Liver (tissue), 3 donors: ENCODE measurements at regions not wholly inside any gene's neighbourhood (a gene's known extent, or its start where the extent isn't known, plus 50 kb on each side); places are given as distances from the start of the nearest gene placed in this dataset.

Experiments used
- EGR1 ChIP-seq, 2 donors: IDR thresholded peaks; 2 replicates each; pipeline ENCODE4 v1.6.1; 2016 to 2018; ENCODE audit warnings: antibody characterized with exemption in 2 of 2, low read depth in 2 of 2
- GABPA ChIP-seq, 2 donors: IDR thresholded peaks in 1 of 2; conservative IDR thresholded peaks in 1 of 2; 2 replicates each; pipeline ENCODE4 v1.6.1; 2016; ENCODE audit warnings: antibody characterized with exemption in 2 of 2, mild to moderate bottlenecking in 1 of 2, moderate library complexity in 1 of 2
- HNF4A ChIP-seq, 2 donors: conservative IDR thresholded peaks; 2 replicates each; pipeline ENCODE4 v1.6.1; 2016; ENCODE audit warnings: antibody characterized with exemption in 2 of 2, mild to moderate bottlenecking in 2 of 2
- RAD21 ChIP-seq, 2 donors: IDR thresholded peaks; 2 replicates each; pipeline ENCODE4 v1.6.1; 2016; ENCODE audit warnings: antibody characterized with exemption in 2 of 2, mild to moderate bottlenecking in 2 of 2
- RXRA ChIP-seq, 2 donors: IDR thresholded peaks; 2 replicates each; pipeline ENCODE4 v1.6.1; 2017 to 2018; ENCODE audit warnings: antibody characterized with exemption in 2 of 2, mild to moderate bottlenecking in 1 of 2
- SP1 ChIP-seq: IDR thresholded peaks from 2 replicates; pipeline ENCODE4 v1.6.1; 2018; ENCODE audit warnings: antibody characterized with exemption, mild to moderate bottlenecking
- YY1 ChIP-seq: IDR thresholded peaks from 2 replicates; pipeline ENCODE4 v1.6.1; 2016; ENCODE audit warnings: antibody characterized with exemption, mild to moderate bottlenecking
- TF ChIP-seq, protein P1 (sequence below): fragments of 150-350 bp; IDR thresholded peaks from 2 replicates; pipeline ENCODE4 v1.5.1; 2017; ENCODE audit warnings: improper control_type of control experiment, low read depth, low read length; ENCODE audit not compliant: missing input control
- TF ChIP-seq, protein P2 (sequence below): IDR thresholded peaks from 2 replicates; pipeline ENCODE4 v1.6.1; 2016; ENCODE audit warnings: antibody characterized with exemption
- TF ChIP-seq, protein P3 (sequence below): IDR thresholded peaks from 2 replicates; pipeline ENCODE4 v1.6.1; 2016; ENCODE audit warnings: antibody characterized with exemption, mild to moderate bottlenecking
- TF ChIP-seq, protein P4 (sequence below): IDR thresholded peaks from 2 replicates; pipeline ENCODE4 v1.6.1; 2016; ENCODE audit warnings: antibody characterized with exemption
- TF ChIP-seq, protein P5 (sequence below): IDR thresholded peaks from 2 replicates; pipeline ENCODE4 v1.6.1; 2016; ENCODE audit warnings: antibody characterized with exemption
- donor health status: healthy.
- donor health status: healthy.

DNA sequence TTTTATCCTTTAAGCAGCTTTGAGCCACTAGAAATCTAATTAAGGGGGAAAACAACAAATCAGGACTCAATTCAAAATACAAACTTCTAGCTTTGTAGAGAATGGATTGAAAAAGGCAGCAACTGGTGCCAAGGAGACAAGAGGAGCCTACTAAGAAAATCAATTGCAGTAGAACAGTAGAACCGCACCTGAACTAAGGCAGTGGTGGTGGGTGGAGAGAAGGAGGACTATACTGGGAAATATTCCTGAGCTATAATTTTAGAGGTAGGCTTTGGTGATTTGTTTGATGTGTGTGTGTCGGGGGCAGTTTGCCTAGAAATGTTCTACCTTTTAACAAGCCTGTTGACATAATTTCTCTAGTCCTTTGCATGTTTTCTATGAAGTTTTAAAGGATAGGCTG is 270.9 kb upstream of the SYT10 start:
- TF ChIP-seq, protein P1, sequence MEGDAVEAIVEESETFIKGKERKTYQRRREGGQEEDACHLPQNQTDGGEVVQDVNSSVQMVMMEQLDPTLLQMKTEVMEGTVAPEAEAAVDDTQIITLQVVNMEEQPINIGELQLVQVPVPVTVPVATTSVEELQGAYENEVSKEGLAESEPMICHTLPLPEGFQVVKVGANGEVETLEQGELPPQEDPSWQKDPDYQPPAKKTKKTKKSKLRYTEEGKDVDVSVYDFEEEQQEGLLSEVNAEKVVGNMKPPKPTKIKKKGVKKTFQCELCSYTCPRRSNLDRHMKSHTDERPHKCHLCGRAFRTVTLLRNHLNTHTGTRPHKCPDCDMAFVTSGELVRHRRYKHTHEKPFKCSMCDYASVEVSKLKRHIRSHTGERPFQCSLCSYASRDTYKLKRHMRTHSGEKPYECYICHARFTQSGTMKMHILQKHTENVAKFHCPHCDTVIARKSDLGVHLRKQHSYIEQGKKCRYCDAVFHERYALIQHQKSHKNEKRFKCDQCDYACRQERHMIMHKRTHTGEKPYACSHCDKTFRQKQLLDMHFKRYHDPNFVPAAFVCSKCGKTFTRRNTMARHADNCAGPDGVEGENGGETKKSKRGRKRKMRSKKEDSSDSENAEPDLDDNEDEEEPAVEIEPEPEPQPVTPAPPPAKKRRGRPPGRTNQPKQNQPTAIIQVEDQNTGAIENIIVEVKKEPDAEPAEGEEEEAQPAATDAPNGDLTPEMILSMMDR = no peak
- TF ChIP-seq, protein P2, sequence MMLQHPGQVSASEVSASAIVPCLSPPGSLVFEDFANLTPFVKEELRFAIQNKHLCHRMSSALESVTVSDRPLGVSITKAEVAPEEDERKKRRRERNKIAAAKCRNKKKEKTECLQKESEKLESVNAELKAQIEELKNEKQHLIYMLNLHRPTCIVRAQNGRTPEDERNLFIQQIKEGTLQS = no peak
- TF ChIP-seq, protein P3, sequence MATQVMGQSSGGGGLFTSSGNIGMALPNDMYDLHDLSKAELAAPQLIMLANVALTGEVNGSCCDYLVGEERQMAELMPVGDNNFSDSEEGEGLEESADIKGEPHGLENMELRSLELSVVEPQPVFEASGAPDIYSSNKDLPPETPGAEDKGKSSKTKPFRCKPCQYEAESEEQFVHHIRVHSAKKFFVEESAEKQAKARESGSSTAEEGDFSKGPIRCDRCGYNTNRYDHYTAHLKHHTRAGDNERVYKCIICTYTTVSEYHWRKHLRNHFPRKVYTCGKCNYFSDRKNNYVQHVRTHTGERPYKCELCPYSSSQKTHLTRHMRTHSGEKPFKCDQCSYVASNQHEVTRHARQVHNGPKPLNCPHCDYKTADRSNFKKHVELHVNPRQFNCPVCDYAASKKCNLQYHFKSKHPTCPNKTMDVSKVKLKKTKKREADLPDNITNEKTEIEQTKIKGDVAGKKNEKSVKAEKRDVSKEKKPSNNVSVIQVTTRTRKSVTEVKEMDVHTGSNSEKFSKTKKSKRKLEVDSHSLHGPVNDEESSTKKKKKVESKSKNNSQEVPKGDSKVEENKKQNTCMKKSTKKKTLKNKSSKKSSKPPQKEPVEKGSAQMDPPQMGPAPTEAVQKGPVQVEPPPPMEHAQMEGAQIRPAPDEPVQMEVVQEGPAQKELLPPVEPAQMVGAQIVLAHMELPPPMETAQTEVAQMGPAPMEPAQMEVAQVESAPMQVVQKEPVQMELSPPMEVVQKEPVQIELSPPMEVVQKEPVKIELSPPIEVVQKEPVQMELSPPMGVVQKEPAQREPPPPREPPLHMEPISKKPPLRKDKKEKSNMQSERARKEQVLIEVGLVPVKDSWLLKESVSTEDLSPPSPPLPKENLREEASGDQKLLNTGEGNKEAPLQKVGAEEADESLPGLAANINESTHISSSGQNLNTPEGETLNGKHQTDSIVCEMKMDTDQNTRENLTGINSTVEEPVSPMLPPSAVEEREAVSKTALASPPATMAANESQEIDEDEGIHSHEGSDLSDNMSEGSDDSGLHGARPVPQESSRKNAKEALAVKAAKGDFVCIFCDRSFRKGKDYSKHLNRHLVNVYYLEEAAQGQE = no peak
- TF ChIP-seq, protein P4, sequence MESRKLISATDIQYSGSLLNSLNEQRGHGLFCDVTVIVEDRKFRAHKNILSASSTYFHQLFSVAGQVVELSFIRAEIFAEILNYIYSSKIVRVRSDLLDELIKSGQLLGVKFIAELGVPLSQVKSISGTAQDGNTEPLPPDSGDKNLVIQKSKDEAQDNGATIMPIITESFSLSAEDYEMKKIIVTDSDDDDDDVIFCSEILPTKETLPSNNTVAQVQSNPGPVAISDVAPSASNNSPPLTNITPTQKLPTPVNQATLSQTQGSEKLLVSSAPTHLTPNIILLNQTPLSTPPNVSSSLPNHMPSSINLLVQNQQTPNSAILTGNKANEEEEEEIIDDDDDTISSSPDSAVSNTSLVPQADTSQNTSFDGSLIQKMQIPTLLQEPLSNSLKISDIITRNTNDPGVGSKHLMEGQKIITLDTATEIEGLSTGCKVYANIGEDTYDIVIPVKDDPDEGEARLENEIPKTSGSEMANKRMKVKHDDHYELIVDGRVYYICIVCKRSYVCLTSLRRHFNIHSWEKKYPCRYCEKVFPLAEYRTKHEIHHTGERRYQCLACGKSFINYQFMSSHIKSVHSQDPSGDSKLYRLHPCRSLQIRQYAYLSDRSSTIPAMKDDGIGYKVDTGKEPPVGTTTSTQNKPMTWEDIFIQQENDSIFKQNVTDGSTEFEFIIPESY = no peak
- TF ChIP-seq RAD21 (IDR thresholded peaks at IDR 0.05) (no peak), GABPA (IDR thresholded peaks at IDR 0.05 in 1 of 2, conservative IDR thresholded peaks at IDR 0.05 in 1 of 2) (no peak), EGR1 (IDR thresholded peaks at IDR 0.05; ENCODE audit: low read depth in 2 of 2) (no peak), YY1 (no peak), HNF4A (conservative IDR thresholded peaks at IDR 0.05) (no peak), SP1 (no peak), RXRA (IDR thresholded peaks at IDR 0.05) (no peak)
- TF ChIP-seq, protein P5, sequence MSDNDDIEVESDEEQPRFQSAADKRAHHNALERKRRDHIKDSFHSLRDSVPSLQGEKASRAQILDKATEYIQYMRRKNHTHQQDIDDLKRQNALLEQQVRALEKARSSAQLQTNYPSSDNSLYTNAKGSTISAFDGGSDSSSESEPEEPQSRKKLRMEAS = no peak
